Fibroblast of lung (primary cell): ENCODE measurements at regions not wholly inside any gene's neighbourhood (a gene's known extent, or its start where the extent isn't known, plus 50 kb on each side); places are given as distances from the start of the nearest gene placed in this dataset.
"Not testable (repeated sequence)": the region's sequence is repeated elsewhere in the genome, so short reads cannot be mapped to it uniquely, and the experiment has no call there.

Experiments
- DNase-seq, 2 donors: peaks; one replicate each; pipeline versions ENCODE4 v3.0.0 to v3.0.0-alpha.2; 2010; ENCODE audit warnings: low read depth in 2 of 2
- H2AFZ ChIP-seq: 2 replicates; pipeline ENCODE4 v1.5.1; 2012; ENCODE audit warnings: low read length, control low read depth, inconsistent platforms
- H3K27ac ChIP-seq: 2 replicates; pipeline ENCODE4 v1.5.1; 2011; ENCODE audit warnings: low read length, control low read depth; ENCODE audit not compliant: insufficient read depth
- H3K27me3 ChIP-seq: 2 replicates; pipeline ENCODE4 v1.5.1; 2011; ENCODE audit warnings: mild to moderate bottlenecking, low read length; ENCODE audit not compliant: control insufficient read depth, insufficient read depth
- H3K36me3 ChIP-seq: 2 replicates; pipeline ENCODE4 v1.5.1; 2011; ENCODE audit warnings: low read length; ENCODE audit not compliant: control insufficient read depth, insufficient read depth
- H3K4me1 ChIP-seq: 2 replicates; pipeline ENCODE4 v1.5.1; 2011; ENCODE audit warnings: low read length; ENCODE audit not compliant: control insufficient read depth, insufficient read depth; ENCODE audit errors: extremely low read depth
- H3K4me2 ChIP-seq: 2 replicates; pipeline ENCODE4 v1.5.1; 2011; ENCODE audit warnings: low read length, control low read depth; ENCODE audit not compliant: insufficient read depth; ENCODE audit errors: extremely low read depth
- H3K4me3 ChIP-seq, 4 experiments: fragments of 200-600 bp in 1 of 4; sonication (generic) in 1 of 4; replicated peaks in 1 of 4; 2 replicates each; pipeline ENCODE4 v1.5.1; 2011 to 2016; ENCODE audit warnings: low read length in 4 of 4, low read depth in 3 of 4, mild to moderate bottlenecking in 3 of 4, control low read depth in 2 of 4, inconsistent platforms in 1 of 4, mixed read lengths in 1 of 4; ENCODE audit not compliant: insufficient read depth in 1 of 4; ENCODE audit errors: control extremely low read depth in 1 of 4
- H3K79me2 ChIP-seq: 2 replicates; pipeline ENCODE4 v1.5.1; 2012; ENCODE audit warnings: mild to moderate bottlenecking, low read length, inconsistent platforms; ENCODE audit not compliant: control insufficient read depth, insufficient read depth
- H3K9ac ChIP-seq: 2 replicates; pipeline ENCODE4 v1.5.1; 2011; ENCODE audit warnings: mild to moderate bottlenecking, low read length, control low read depth; ENCODE audit not compliant: insufficient read depth
- H3K9me3 ChIP-seq: 2 replicates; pipeline ENCODE4 v1.5.1; 2012; ENCODE audit warnings: low read depth, low read length; ENCODE audit not compliant: control insufficient read depth, insufficient read depth
- H4K20me1 ChIP-seq: 2 replicates; pipeline ENCODE4 v1.5.1; 2011; ENCODE audit warnings: low read length; ENCODE audit not compliant: control insufficient read depth, insufficient read depth; ENCODE audit errors: extremely low read depth
- CTCF ChIP-seq, 2 donors: IDR thresholded peaks in 1 of 2; conservative IDR thresholded peaks in 1 of 2; 1 replicate in 1 of 2; 2 replicates in 1 of 2; pipeline ENCODE4 v1.5.1; 2011 to 2012; ENCODE audit warnings: low read length in 2 of 2, control low read depth in 1 of 2, inconsistent platforms in 1 of 2, low read depth in 1 of 2, mild to moderate bottlenecking in 1 of 2
- EZH2 ChIP-seq: IDR thresholded peaks from 2 replicates; pipeline ENCODE4 v1.5.1; 2012; ENCODE audit warnings: low read length, control low read depth, mild to moderate bottlenecking; ENCODE audit errors: missing control alignments

GRCh38 chr9:87406543-87407166 is 91.0 kb upstream of the DAPK1 start:
- H3K27ac ChIP-seq = no peak overlapping the region
- H4K20me1 ChIP-seq = no peaks in the 10 kb centered on the region
- no peaks in the 10 kb centered on the region for H3K79me2 ChIP-seq
- H3K4me2 ChIP-seq = no peak overlapping the region
- H2AFZ ChIP-seq = no peak overlapping the region
- H3K27me3 ChIP-seq = no peaks in the 10 kb centered on the region
- H3K9me3 ChIP-seq = no peaks in the 10 kb centered on the region
- DNase-seq = no peak
- H3K36me3 ChIP-seq = no peaks in the 10 kb centered on the region
- no peaks in the 10 kb centered on the region for H3K4me1 ChIP-seq
- no peak overlapping the region for H3K4me3 ChIP-seq
- no peak for TF ChIP-seq EZH2
- no peak for TF ChIP-seq CTCF (conservative IDR thresholded peaks at IDR 0.05 in 1 of 2, IDR thresholded peaks at IDR 0.05 in 1 of 2; ENCODE audit: low read depth in 1 of 2, low read length in 2 of 2)
- no peak overlapping the region for H3K9ac ChIP-seq

- H3K36me3 ChIP-seq, H3K27ac ChIP-seq, H3K79me2 ChIP-seq, H3K4me2 ChIP-seq, H2AFZ ChIP-seq, H3K9me3 ChIP-seq, H4K20me1 ChIP-seq, H3K4me1 ChIP-seq, H3K9ac ChIP-seq, H3K27me3 ChIP-seq, H3K4me3 ChIP-seq: not testable (repeated sequence)
- peak in 1 of 2 donors; percentile 52 for DNase-seq
These were observed 87.3 kb upstream of the DAPK1 start for GRCh38 chr9:87410047-87411005.

DNA sequence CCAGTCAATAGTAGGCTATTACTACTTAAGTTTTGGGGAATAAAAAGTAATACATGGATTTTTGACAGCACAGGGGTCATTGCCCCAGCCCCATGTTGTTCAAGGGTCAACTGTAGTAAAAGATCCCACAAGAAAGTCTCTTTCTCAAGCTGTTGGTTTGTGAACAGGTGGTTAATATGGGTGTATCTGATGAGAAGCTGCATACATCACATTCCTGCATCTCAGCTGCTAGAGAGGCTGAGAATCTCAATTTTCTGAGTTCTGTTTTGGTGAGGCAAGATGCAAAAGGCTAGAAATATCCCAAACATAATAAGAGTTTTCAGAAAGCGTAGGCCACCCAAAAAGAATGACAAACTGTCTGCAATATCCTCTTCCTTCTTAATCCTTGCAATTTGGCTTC is 76.8 kb upstream of the DAPK1 start:
- Histone ChIP-seq H2AFZ (no peak overlapping the region), H3K4me1 (no peaks in the 10 kb centered on the region), H3K36me3 (no peaks in the 10 kb centered on the region), H3K27me3 (no peaks in the 10 kb centered on the region), H3K4me3 (no peak overlapping the region), H3K9ac (no peak overlapping the region), H3K27ac (no peak overlapping the region), H3K9me3 (no peaks in the 10 kb centered on the region), H3K79me2 (no peaks in the 10 kb centered on the region), H3K4me2 (no peak overlapping the region), H4K20me1 (no peaks in the 10 kb centered on the region)
- DNase-seq = no peak
- TF ChIP-seq EZH2 (no peak), CTCF (conservative IDR thresholded peaks at IDR 0.05 in 1 of 2, IDR thresholded peaks at IDR 0.05 in 1 of 2; ENCODE audit: low read depth in 1 of 2, low read length in 2 of 2) (no peak)
